Panc1 (cell line): ENCODE measurements at regions not wholly inside any gene's neighbourhood (a gene's known extent, or its start where the extent isn't known, plus 50 kb on each side); places are given as distances from the start of the nearest gene placed in this dataset.

Experiments
- ATAC-seq: fragments of 200-7000 bp; cut with Tn5 transposase; 2 replicates; pipeline ENCODE4 v1.9.1; 2020; ENCODE audit warnings: mild to moderate bottlenecking, moderate library complexity
- BruUV-seq: library from RNA; stranded (reverse); fragments of 400-500 nt; replicated peaks from 2 replicates; lab custom pipeline; 2021; lab: Mats Ljungman, UMichigan
- CTCF ChIA-PET: fragments of 300-600 bp; sonication (Branson Sonifier 250); formaldehyde crosslinking; loops from one replicate; lab custom pipeline; 2022; ENCODE audit warnings: antibody characterized with exemption; lab: Charles Lee
- POLR2A ChIA-PET: fragments of 300-600 bp; sonication (Branson Sonifier 250); formaldehyde crosslinking; loops from one replicate; lab custom pipeline; 2022; ENCODE audit warnings: antibody characterized with exemption; lab: Charles Lee
- DNase-seq: peaks from one replicate; pipeline ENCODE4 v3.0.0-alpha.2; 2010; ENCODE audit warnings: low read depth, low spot score
- H3K27ac ChIP-seq: 2 replicates; pipeline ENCODE4 v1.5.1; 2011; ENCODE audit warnings: mild to moderate bottlenecking, low read length, inconsistent platforms
- H3K27me3 ChIP-seq: fragments of 200-500 bp; sonication (Bioruptor generic); 2 replicates; pipeline ENCODE4 v1.6.0; 2014; ENCODE audit warnings: low read length, inconsistent platforms; ENCODE audit not compliant: control insufficient read depth, insufficient read depth
- H3K36me3 ChIP-seq: fragments of 200-500 bp; sonication (Bioruptor generic); 2 replicates; pipeline ENCODE4 v1.5.1; 2014; ENCODE audit warnings: inconsistent platforms, mild to moderate bottlenecking, low read length, moderate library complexity; ENCODE audit not compliant: control insufficient read depth, insufficient read depth
- H3K4me1 ChIP-seq: 2 replicates; pipeline ENCODE4 v1.5.1; 2011; ENCODE audit warnings: inconsistent platforms, mild to moderate bottlenecking, low read length, moderate library complexity; ENCODE audit not compliant: control insufficient read depth, insufficient read depth
- H3K4me3 ChIP-seq, 2 experiments: 2 replicates each; pipeline ENCODE4 v1.5.1; 2011 to 2012; ENCODE audit warnings: low read depth in 2 of 2, low read length in 2 of 2, mild to moderate bottlenecking in 2 of 2, inconsistent platforms in 1 of 2, moderate library complexity in 1 of 2
- H3K9me3 ChIP-seq: fragments of 200-500 bp; sonication (Bioruptor generic); 2 replicates; pipeline ENCODE4 v1.5.1; 2014; ENCODE audit warnings: low read depth, mild to moderate bottlenecking, inconsistent platforms, low read length, moderate library complexity; ENCODE audit not compliant: control insufficient read depth, insufficient read depth
- CTCF ChIP-seq: fragments of 450-650 bp; IDR thresholded peaks from 2 replicates; pipeline ENCODE4 v1.5.1; 2017; ENCODE audit warnings: mild to moderate bottlenecking
- POLR2AphosphoS5 ChIP-seq: IDR thresholded peaks from 2 replicates; pipeline ENCODE4 v1.6.1; 2012; ENCODE audit warnings: mild to moderate bottlenecking, low read depth, low read length, moderate library complexity
- REST ChIP-seq, 2 experiments: IDR thresholded peaks; 2 replicates each; pipeline ENCODE4 v1.6.1; 2011 to 2012; ENCODE audit warnings: low read depth in 2 of 2, control low read depth in 1 of 2, low read length in 1 of 2, mild to moderate bottlenecking in 1 of 2, moderate library complexity in 1 of 2; ENCODE audit not compliant: insufficient read depth in 1 of 2
- SIN3A ChIP-seq: IDR thresholded peaks from 2 replicates; pipeline ENCODE4 v1.6.1; 2012; ENCODE audit warnings: low read depth, mild to moderate bottlenecking, low read length, moderate library complexity, borderline replicate concordance; ENCODE audit not compliant: insufficient read depth
- TCF7L2 ChIP-seq: IDR thresholded peaks from 2 replicates; pipeline ENCODE4 v1.6.1; 2011; ENCODE audit warnings: mild to moderate bottlenecking, low read depth, low read length, inconsistent platforms
- in situ Hi-C: cut with HindIII; loops from 2 replicates; pipeline ENCODE4 v1.10.0; 2016; ENCODE audit warnings: low sequenced_read_pairs, low pct_unique_long_range_greater_than_20kb
- intact Hi-C: fragments of 100-400 bp; cut with micrococcal nuclease; formaldehyde crosslinking; loops from one replicate; pipeline ENCODE4 v1.10.0; 2022; ENCODE audit not compliant: unreplicated experiment

- Histone ChIP-seq H3K9me3 (no peaks in the 10 kb centered on the region), H3K4me3 (no peak overlapping the region), H3K36me3 (no peaks in the 10 kb centered on the region), H3K4me1 (no peaks in the 10 kb centered on the region), H3K27me3 (no peaks in the 10 kb centered on the region), H3K27ac (no peak overlapping the region)
- TF ChIP-seq REST (IDR thresholded peaks at IDR 0.05; ENCODE audit: insufficient read depth in 1 of 2, low read depth in 2 of 2, low read length in 1 of 2) (no peak), CTCF (no peak), SIN3A (no peak), TCF7L2 (no peak), POLR2AphosphoS5 (no peak)
- intact Hi-C loops = no loop called here
- ChIA-PET CTCF (no interaction called here), POLR2A (no interaction called here)
- no peak for DNase-seq
- ATAC-seq = no peak
- in situ Hi-C loops = no loop called here
- no TSS peak for BruUV-seq
Measured at GRCh38 chr2:220673151-220673874, 898.8 kb downstream of the EPHA4 start.

- no TSS peak for BruUV-seq
- TF ChIP-seq REST (IDR thresholded peaks at IDR 0.05; ENCODE audit: insufficient read depth in 1 of 2, low read depth in 2 of 2, low read length in 1 of 2) (no peak), CTCF (no peak), POLR2AphosphoS5 (no peak), TCF7L2 (no peak)
- Histone ChIP-seq H3K9me3 (no peaks in the 10 kb centered on the region), H3K27me3 (no peaks in the 10 kb centered on the region), H3K4me1 (no peaks in the 10 kb centered on the region), H3K4me3 (no peak overlapping the region), H3K36me3 (no peaks in the 10 kb centered on the region), H3K27ac (no peak overlapping the region)
- CTCF ChIA-PET = no interaction called here
- in situ Hi-C loops (no loop called here), intact Hi-C loops (no loop called here)
- ATAC-seq = no peak
- DNase-seq = no peak
- POLR2A ChIA-PET = no interaction called here
Measured at GRCh38 chr2:220674033-220674432, 898.1 kb downstream of the EPHA4 start.
